ENCODE measurements at regions not wholly inside any gene's neighbourhood (a gene's known extent, or its start where the extent isn't known, plus 50 kb on each side); places are given as distances from the start of the nearest gene placed in this dataset.

GRCh38 chr9:117858561-117858960, 154.4 kb downstream of the TLR4 start:
- Histone ChIP-seq H3K27me3 (replicated peaks; ENCODE audit: control insufficient read depth, insufficient read depth, low read length) (no peaks in the 10 kb centered on the region), H3K9me3 (no peaks in the 10 kb centered on the region), H3K4me3 (ENCODE audit: low read depth, low read length) (no peak overlapping the region), H3K4me1 (no peaks in the 10 kb centered on the region), H3K36me3 (ENCODE audit: control insufficient read depth, insufficient read depth, low read length) (no peaks in the 10 kb centered on the region)
- Mint-ChIP-seq H3K9me3 (ENCODE audit: unreplicated experiment) (no peaks in the 10 kb centered on the region), H3K36me3 (ENCODE audit: insufficient read depth, unreplicated experiment) (no peaks in the 10 kb centered on the region), H3K27me3 (ENCODE audit: insufficient read depth, unreplicated experiment) (no peaks in the 10 kb centered on the region), H3K4me1 (ENCODE audit: low read depth, unreplicated experiment) (no peaks in the 10 kb centered on the region), H3K4me3 (ENCODE audit: unreplicated experiment) (no peak overlapping the region), H3K27ac (ENCODE audit: unreplicated experiment) (no peak overlapping the region)
- CTCF ChIA-PET = no interaction called here
- DNase-seq = no peak
- POLR2A ChIA-PET = no interaction called here
- intact Hi-C loops (cut with micrococcal nuclease; ENCODE audit: unreplicated experiment) = no loop called here
- TF ChIP-seq, protein P1, sequence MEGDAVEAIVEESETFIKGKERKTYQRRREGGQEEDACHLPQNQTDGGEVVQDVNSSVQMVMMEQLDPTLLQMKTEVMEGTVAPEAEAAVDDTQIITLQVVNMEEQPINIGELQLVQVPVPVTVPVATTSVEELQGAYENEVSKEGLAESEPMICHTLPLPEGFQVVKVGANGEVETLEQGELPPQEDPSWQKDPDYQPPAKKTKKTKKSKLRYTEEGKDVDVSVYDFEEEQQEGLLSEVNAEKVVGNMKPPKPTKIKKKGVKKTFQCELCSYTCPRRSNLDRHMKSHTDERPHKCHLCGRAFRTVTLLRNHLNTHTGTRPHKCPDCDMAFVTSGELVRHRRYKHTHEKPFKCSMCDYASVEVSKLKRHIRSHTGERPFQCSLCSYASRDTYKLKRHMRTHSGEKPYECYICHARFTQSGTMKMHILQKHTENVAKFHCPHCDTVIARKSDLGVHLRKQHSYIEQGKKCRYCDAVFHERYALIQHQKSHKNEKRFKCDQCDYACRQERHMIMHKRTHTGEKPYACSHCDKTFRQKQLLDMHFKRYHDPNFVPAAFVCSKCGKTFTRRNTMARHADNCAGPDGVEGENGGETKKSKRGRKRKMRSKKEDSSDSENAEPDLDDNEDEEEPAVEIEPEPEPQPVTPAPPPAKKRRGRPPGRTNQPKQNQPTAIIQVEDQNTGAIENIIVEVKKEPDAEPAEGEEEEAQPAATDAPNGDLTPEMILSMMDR (IDR thresholded peaks at IDR 0.05; ENCODE audit: insufficient read depth in 1 of 2, low read depth in 1 of 2, low read length in 1 of 2, severe bottlenecking in 1 of 2, unreplicated experiment in 1 of 2) = no peak
- no TSS peak for BruUV-seq (replicated peaks)

DNA sequence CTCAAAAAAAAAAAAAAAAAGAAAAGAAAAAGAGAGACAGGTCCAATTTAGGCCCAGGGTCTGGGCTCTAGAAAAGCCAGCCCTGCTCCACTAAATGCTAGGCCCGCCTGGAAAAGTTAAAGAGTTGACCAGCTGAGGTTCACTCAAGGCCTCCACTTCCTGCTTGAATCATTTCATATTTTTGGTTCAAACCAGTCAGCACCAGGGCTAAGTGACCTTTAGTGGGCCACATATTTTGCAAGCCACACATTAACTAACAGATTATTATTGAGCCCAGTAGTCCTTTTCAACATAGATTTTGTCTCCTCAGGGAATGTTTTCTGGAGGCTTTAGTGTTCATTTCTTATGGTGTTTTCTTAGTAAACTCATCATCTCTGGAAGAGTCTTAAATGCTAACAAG, 156.6 kb downstream of the TLR4 start:
- Mint-ChIP-seq H3K27ac (ENCODE audit: unreplicated experiment) (no peak overlapping the region), H3K4me1 (ENCODE audit: low read depth, unreplicated experiment) (no peaks in the 10 kb centered on the region), H3K9me3 (ENCODE audit: unreplicated experiment) (no peaks in the 10 kb centered on the region), H3K36me3 (ENCODE audit: insufficient read depth, unreplicated experiment) (no peaks in the 10 kb centered on the region), H3K4me3 (ENCODE audit: unreplicated experiment) (no peak overlapping the region), H3K27me3 (ENCODE audit: insufficient read depth, unreplicated experiment) (no peaks in the 10 kb centered on the region)
- Histone ChIP-seq H3K36me3 (ENCODE audit: control insufficient read depth, insufficient read depth, low read length) (no peaks in the 10 kb centered on the region), H3K4me3 (ENCODE audit: low read depth, low read length) (no peak overlapping the region), H3K4me1 (no peaks in the 10 kb centered on the region), H3K27me3 (replicated peaks; ENCODE audit: control insufficient read depth, insufficient read depth, low read length) (no peaks in the 10 kb centered on the region), H3K9me3 (no peaks in the 10 kb centered on the region)
- TF ChIP-seq, protein P1 (IDR thresholded peaks at IDR 0.05; ENCODE audit: insufficient read depth in 1 of 2, low read depth in 1 of 2, low read length in 1 of 2, severe bottlenecking in 1 of 2, unreplicated experiment in 1 of 2) = no peak
- ChIA-PET CTCF (no interaction called here), POLR2A (no interaction called here)
- BruUV-seq (replicated peaks) = no TSS peak
- intact Hi-C loops (cut with micrococcal nuclease; ENCODE audit: unreplicated experiment) = no loop called here
- no peak for DNase-seq

DNA sequence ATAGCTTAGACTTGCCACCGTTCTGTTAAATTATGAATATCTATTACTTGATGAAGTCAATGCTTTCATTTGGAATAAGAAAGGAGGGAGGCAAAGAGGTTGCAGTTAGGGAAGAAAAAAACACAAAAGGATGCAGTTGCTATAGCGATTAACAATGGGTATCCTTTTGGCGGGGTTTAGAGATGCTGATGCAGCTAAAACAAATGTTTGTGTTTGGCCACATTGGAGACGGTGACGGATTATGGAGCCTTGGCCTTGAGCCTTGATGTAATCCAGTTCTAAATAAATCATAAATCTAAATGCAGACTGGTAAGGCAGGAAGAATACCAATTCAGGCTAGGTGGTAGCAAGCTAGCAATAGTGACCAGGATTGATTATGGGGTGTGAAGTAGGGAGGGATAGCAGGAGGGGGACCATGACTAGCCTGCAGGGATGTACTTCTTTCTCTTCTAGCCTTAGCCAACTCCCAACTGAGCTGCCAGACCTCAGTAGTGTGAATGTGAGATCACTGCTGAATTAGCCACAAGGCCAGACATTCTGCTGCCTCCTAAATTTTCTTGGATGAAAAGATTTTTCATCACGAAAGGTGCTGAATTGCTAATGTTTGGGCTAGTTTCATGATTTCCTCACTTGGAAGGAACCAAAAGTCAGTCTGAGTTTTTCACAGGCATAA, 160.3 kb downstream of the TLR4 start:
- Mint-ChIP-seq H3K4me1 (ENCODE audit: low read depth, unreplicated experiment) (no peaks in the 10 kb centered on the region), H3K9me3 (ENCODE audit: unreplicated experiment) (no peaks in the 10 kb centered on the region), H3K27me3 (ENCODE audit: insufficient read depth, unreplicated experiment) (no peaks in the 10 kb centered on the region), H3K36me3 (ENCODE audit: insufficient read depth, unreplicated experiment) (no peaks in the 10 kb centered on the region), H3K27ac (ENCODE audit: unreplicated experiment) (no peak overlapping the region), H3K4me3 (ENCODE audit: unreplicated experiment) (no peak overlapping the region)
- Histone ChIP-seq H3K9me3 (no peaks in the 10 kb centered on the region), H3K27me3 (replicated peaks; ENCODE audit: control insufficient read depth, insufficient read depth, low read length) (no peaks in the 10 kb centered on the region), H3K4me3 (ENCODE audit: low read depth, low read length) (no peak overlapping the region), H3K36me3 (ENCODE audit: control insufficient read depth, insufficient read depth, low read length) (no peaks in the 10 kb centered on the region), H3K4me1 (no peaks in the 10 kb centered on the region)
- intact Hi-C loops (cut with micrococcal nuclease; ENCODE audit: unreplicated experiment) = no loop called here
- TF ChIP-seq, protein P1 (IDR thresholded peaks at IDR 0.05; ENCODE audit: insufficient read depth in 1 of 2, low read depth in 1 of 2, low read length in 1 of 2, severe bottlenecking in 1 of 2, unreplicated experiment in 1 of 2) = no peak
- ChIA-PET CTCF (no interaction called here), POLR2A (no interaction called here)
- no TSS peak for BruUV-seq (replicated peaks)
- DNase-seq = no peak

Data from Caco-2 (cell line).